H9 (cell line): ENCODE measurements at regions not wholly inside any gene's neighbourhood (a gene's known extent, or its start where the extent isn't known, plus 50 kb on each side); places are given as distances from the start of the nearest gene placed in this dataset.

Experiments
- DNase-seq: peaks from one replicate; pipeline ENCODE4 v3.0.0-alpha.2; 2017
- H2AFZ ChIP-seq: one replicate; pipeline ENCODE4 v1.6.1; 2013; ENCODE audit warnings: mild to moderate bottlenecking, low read length, control low read depth, moderate library complexity
- H2AK5ac ChIP-seq: 2 replicates; pipeline ENCODE4 v1.6.1; 2013; ENCODE audit warnings: low read length, control low read depth, mixed read lengths; ENCODE audit not compliant: insufficient read length
- H2BK120ac ChIP-seq: one replicate; pipeline ENCODE4 v1.6.1; 2013; ENCODE audit warnings: low read depth, mild to moderate bottlenecking, low read length, control low read depth, inconsistent platforms; ENCODE audit not compliant: poor library complexity, severe bottlenecking
- H2BK12ac ChIP-seq: 2 replicates; pipeline ENCODE4 v1.6.1; 2013; ENCODE audit warnings: low read length, control low read depth, mixed read lengths, low read depth; ENCODE audit not compliant: insufficient read length
- H2BK15ac ChIP-seq: 2 replicates; pipeline ENCODE4 v1.6.1; 2013; ENCODE audit warnings: low read depth, low read length, control low read depth
- H2BK20ac ChIP-seq: one replicate; pipeline ENCODE4 v1.6.1; 2013; ENCODE audit warnings: low read depth, mild to moderate bottlenecking, low read length, control low read depth, inconsistent platforms; ENCODE audit not compliant: poor library complexity, severe bottlenecking
- H2BK5ac ChIP-seq: 2 replicates; pipeline ENCODE4 v1.6.1; 2013; ENCODE audit warnings: low read length, control low read depth, mixed read lengths; ENCODE audit not compliant: insufficient read length
- H3K14ac ChIP-seq: 2 replicates; pipeline ENCODE4 v1.6.1; 2013; ENCODE audit warnings: low read length, control low read depth; ENCODE audit not compliant: insufficient read depth
- H3K18ac ChIP-seq: 2 replicates; pipeline ENCODE4 v1.6.1; 2013; ENCODE audit warnings: low read depth, mild to moderate bottlenecking, mixed read lengths, low read length, control low read depth; ENCODE audit not compliant: insufficient read length
- H3K23ac ChIP-seq: 2 replicates; pipeline ENCODE4 v1.6.1; 2013; ENCODE audit warnings: low read length, control low read depth, mixed read lengths, low read depth; ENCODE audit not compliant: insufficient read length
- H3K23me2 ChIP-seq: 2 replicates; pipeline ENCODE4 v1.6.1; 2013; ENCODE audit warnings: low read depth, mild to moderate bottlenecking, mixed read lengths, low read length, control low read depth; ENCODE audit not compliant: insufficient read length, poor library complexity, severe bottlenecking
- H3K27ac ChIP-seq: 2 replicates; pipeline ENCODE4 v1.5.1; 2013; ENCODE audit warnings: low read length, control low read depth, mixed read lengths, low read depth; ENCODE audit not compliant: insufficient read length
- H3K27me3 ChIP-seq: 2 replicates; pipeline ENCODE4 v1.6.1; 2013; ENCODE audit warnings: low read length, control low read depth, inconsistent platforms; ENCODE audit not compliant: insufficient read depth
- H3K4ac ChIP-seq: 2 replicates; pipeline ENCODE4 v1.6.1; 2013; ENCODE audit warnings: low read depth, mild to moderate bottlenecking, control low read depth, inconsistent platforms, low read length, moderate library complexity
- H3K4me1 ChIP-seq: 2 replicates; pipeline ENCODE4 v1.6.1; 2013; ENCODE audit warnings: low read length, control low read depth, inconsistent platforms; ENCODE audit not compliant: insufficient read depth
- H3K4me2 ChIP-seq: 2 replicates; pipeline ENCODE4 v1.6.1; 2013; ENCODE audit warnings: low read length, control low read depth, mixed read lengths; ENCODE audit not compliant: insufficient read length, insufficient read depth
- H3K56ac ChIP-seq: 2 replicates; pipeline ENCODE4 v1.6.1; 2013; ENCODE audit warnings: low read depth, mild to moderate bottlenecking, mixed read lengths, low read length, control low read depth; ENCODE audit not compliant: insufficient read length
- H3K79me1 ChIP-seq: 2 replicates; pipeline ENCODE4 v1.6.1; 2013; ENCODE audit warnings: low read depth, mild to moderate bottlenecking, moderate library complexity, low read length, control low read depth, inconsistent platforms; ENCODE audit not compliant: insufficient read depth, poor library complexity, severe bottlenecking
- H3K79me2 ChIP-seq: 2 replicates; pipeline ENCODE4 v1.6.1; 2013; ENCODE audit warnings: low read length, control low read depth, inconsistent platforms; ENCODE audit not compliant: insufficient read depth
- H3K9ac ChIP-seq: 2 replicates; pipeline ENCODE4 v1.6.1; 2013; ENCODE audit warnings: low read length, control low read depth, mixed read lengths; ENCODE audit not compliant: insufficient read length; ENCODE audit errors: extremely low read depth
- H3K9me3 ChIP-seq: one replicate; pipeline ENCODE4 v1.6.1; 2013; ENCODE audit warnings: low read depth, low read length, inconsistent platforms; ENCODE audit not compliant: control insufficient read depth
- H3T11ph ChIP-seq: one replicate; pipeline ENCODE4 v1.6.1; 2013; ENCODE audit warnings: mild to moderate bottlenecking, low read length, control low read depth, inconsistent platforms
- H4K20me1 ChIP-seq: one replicate; pipeline ENCODE4 v1.6.1; 2013; ENCODE audit not compliant: control insufficient read depth, insufficient read length, insufficient read depth
- H4K5ac ChIP-seq: 2 replicates; pipeline ENCODE4 v1.6.1; 2013; ENCODE audit warnings: low read depth, mild to moderate bottlenecking, mixed read lengths, low read length, control low read depth; ENCODE audit not compliant: insufficient read length
- H4K8ac ChIP-seq: replicated peaks from 2 replicates; pipeline ENCODE4 v1.6.1; 2013; ENCODE audit warnings: low read length, control low read depth, mixed read lengths, low read depth; ENCODE audit not compliant: insufficient read length
- H4K91ac ChIP-seq: 2 replicates; pipeline ENCODE4 v1.6.1; 2013; ENCODE audit warnings: low read depth, mild to moderate bottlenecking, moderate library complexity, mixed read lengths, low read length, control low read depth; ENCODE audit not compliant: insufficient read length
- H3K27ac Mint-ChIP-seq, 3 experiments: 2 replicates in 2 of 3; 3 replicates in 1 of 3; pipeline ENCODE4 v1.8.0; 2020 to 2021; ENCODE audit warnings: mixed read lengths in 3 of 3, mild to moderate bottlenecking in 1 of 3, moderate library complexity in 1 of 3
- H3K27me3 Mint-ChIP-seq: 2 replicates; pipeline ENCODE4 v1.8.0; 2021; ENCODE audit warnings: low read depth, mild to moderate bottlenecking, moderate library complexity, mixed read lengths
- H3K36me3 Mint-ChIP-seq, 3 experiments: 2 replicates in 2 of 3; 3 replicates in 1 of 3; pipeline ENCODE4 v1.8.0; 2020 to 2021; ENCODE audit warnings: low read depth in 3 of 3, mixed read lengths in 3 of 3; ENCODE audit not compliant: insufficient read depth in 1 of 3
- H3K4me1 Mint-ChIP-seq, 2 experiments: 2 replicates each; pipeline ENCODE4 v1.8.0; 2020; ENCODE audit warnings: mixed read lengths in 2 of 2
- H3K4me3 Mint-ChIP-seq, 2 experiments: 2 replicates in 1 of 2; 3 replicates in 1 of 2; pipeline ENCODE4 v1.8.0; 2020 to 2021; ENCODE audit warnings: mild to moderate bottlenecking in 2 of 2, mixed read lengths in 2 of 2, moderate library complexity in 1 of 2
- H3K9me3 Mint-ChIP-seq, 2 experiments: 2 replicates in 1 of 2; 3 replicates in 1 of 2; pipeline ENCODE4 v1.8.0; 2020; ENCODE audit warnings: mild to moderate bottlenecking in 2 of 2, mixed read lengths in 2 of 2, moderate library complexity in 1 of 2
- TF ChIP-seq, protein P1 (sequence below): fragments of 200-600 bp; sonication (generic); conservative IDR thresholded peaks from 3 replicates; pipeline ENCODE4 v1.8.0; 2021; ENCODE audit warnings: antibody characterized with exemption, mild to moderate bottlenecking

DNA sequence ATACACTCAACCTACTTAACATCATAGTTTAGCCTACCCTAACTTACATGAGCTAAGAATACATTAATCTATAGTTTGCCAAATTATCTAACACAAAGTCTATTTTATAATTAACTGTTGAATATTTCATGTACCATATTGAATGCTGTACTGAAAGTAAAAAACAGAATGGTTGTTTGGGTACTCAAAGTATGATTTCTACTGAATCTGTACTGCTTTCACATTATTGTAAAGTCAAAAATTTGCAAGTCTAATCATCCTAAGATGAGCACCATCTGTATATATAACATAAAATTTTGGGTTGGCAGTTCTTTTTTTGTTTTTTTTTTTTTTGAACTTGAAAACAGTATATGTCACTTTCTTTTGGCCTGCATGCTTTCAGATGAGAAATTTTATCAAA, 1212.6 kb downstream of the SLITRK5 start:
- Histone ChIP-seq H3K9me3 (no peaks in the 10 kb centered on the region), H4K5ac (no peak overlapping the region), H3K79me2 (no peaks in the 10 kb centered on the region), H3K23ac (no peak overlapping the region), H3K27ac (no peak overlapping the region), H3K23me2 (no peaks in the 10 kb centered on the region), H3K4me1 (no peaks in the 10 kb centered on the region; the same call in 1 of the 2 replicates), H4K20me1 (no peaks in the 10 kb centered on the region), H4K8ac (no peak overlapping the region), H4K91ac (no peak overlapping the region), H3K56ac (no peak overlapping the region), H2BK20ac (no peak overlapping the region), H3K4me2 (no peak overlapping the region), H2BK12ac (no peak overlapping the region), H3K4ac (no peak overlapping the region), H3K27me3 (no peaks in the 10 kb centered on the region), H2AFZ (no peak overlapping the region), H2BK120ac (no peak overlapping the region), H3K14ac (no peak overlapping the region), H3K79me1 (no peaks in the 10 kb centered on the region), H3K18ac (no peak overlapping the region), H3K9ac (no peak overlapping the region), H2BK5ac (no peak overlapping the region), H3T11ph (no peak overlapping the region), H2AK5ac (no peak overlapping the region), H2BK15ac (no peak overlapping the region)
- TF ChIP-seq, protein P1, sequence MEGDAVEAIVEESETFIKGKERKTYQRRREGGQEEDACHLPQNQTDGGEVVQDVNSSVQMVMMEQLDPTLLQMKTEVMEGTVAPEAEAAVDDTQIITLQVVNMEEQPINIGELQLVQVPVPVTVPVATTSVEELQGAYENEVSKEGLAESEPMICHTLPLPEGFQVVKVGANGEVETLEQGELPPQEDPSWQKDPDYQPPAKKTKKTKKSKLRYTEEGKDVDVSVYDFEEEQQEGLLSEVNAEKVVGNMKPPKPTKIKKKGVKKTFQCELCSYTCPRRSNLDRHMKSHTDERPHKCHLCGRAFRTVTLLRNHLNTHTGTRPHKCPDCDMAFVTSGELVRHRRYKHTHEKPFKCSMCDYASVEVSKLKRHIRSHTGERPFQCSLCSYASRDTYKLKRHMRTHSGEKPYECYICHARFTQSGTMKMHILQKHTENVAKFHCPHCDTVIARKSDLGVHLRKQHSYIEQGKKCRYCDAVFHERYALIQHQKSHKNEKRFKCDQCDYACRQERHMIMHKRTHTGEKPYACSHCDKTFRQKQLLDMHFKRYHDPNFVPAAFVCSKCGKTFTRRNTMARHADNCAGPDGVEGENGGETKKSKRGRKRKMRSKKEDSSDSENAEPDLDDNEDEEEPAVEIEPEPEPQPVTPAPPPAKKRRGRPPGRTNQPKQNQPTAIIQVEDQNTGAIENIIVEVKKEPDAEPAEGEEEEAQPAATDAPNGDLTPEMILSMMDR = no peak
- Mint-ChIP-seq H3K27me3 (no peaks in the 10 kb centered on the region), H3K9me3 (peaks cover 14 to 19% of the 10 kb centered on the region in 2 experiments; a peak in 4 of 5 replicates), H3K36me3 (peaks cover 0 to 16% (median 7%) of the 10 kb centered on the region in 3 experiments; a peak in 3 of 7 replicates), H3K4me3 (no peak overlapping the region), H3K4me1 (peaks cover 7% of the 10 kb centered on the region in 2 experiments; a peak in 3 of 4 replicates), H3K27ac (no peak overlapping the region)
- no peak for DNase-seq
